ENCODE measurements at regions not wholly inside any gene's neighbourhood (a gene's known extent, or its start where the extent isn't known, plus 50 kb on each side); places are given as distances from the start of the nearest gene placed in this dataset.

DNA sequence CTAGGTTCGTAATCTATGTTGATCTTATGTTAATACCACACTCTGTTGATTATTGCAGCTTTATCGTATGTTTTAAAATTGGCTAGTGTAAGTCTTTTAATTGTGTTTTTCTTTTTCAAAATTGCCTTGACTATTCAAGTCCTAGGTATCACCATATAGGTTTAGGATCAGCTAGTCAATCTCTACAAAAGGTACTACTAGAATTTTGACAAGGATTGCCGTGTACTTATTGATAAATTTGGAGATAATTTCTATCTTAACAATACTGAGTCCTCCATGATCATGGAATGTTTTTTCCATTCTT is 117.9 kb upstream of the PRSS3 start:
- TF ChIP-seq, protein P1, sequence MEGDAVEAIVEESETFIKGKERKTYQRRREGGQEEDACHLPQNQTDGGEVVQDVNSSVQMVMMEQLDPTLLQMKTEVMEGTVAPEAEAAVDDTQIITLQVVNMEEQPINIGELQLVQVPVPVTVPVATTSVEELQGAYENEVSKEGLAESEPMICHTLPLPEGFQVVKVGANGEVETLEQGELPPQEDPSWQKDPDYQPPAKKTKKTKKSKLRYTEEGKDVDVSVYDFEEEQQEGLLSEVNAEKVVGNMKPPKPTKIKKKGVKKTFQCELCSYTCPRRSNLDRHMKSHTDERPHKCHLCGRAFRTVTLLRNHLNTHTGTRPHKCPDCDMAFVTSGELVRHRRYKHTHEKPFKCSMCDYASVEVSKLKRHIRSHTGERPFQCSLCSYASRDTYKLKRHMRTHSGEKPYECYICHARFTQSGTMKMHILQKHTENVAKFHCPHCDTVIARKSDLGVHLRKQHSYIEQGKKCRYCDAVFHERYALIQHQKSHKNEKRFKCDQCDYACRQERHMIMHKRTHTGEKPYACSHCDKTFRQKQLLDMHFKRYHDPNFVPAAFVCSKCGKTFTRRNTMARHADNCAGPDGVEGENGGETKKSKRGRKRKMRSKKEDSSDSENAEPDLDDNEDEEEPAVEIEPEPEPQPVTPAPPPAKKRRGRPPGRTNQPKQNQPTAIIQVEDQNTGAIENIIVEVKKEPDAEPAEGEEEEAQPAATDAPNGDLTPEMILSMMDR (IDR thresholded peaks at IDR 0.05; ENCODE audit: insufficient read depth, low read length, poor library complexity, severe bottlenecking): no peak
- TF ChIP-seq EZH2phosphoT487 (conservative IDR thresholded peaks at IDR 0.05; ENCODE audit: low read length): no peak
